ENCODE measurements at regions not wholly inside any gene's neighbourhood (a gene's known extent, or its start where the extent isn't known, plus 50 kb on each side); places are given as distances from the start of the nearest gene placed in this dataset.

DNA sequence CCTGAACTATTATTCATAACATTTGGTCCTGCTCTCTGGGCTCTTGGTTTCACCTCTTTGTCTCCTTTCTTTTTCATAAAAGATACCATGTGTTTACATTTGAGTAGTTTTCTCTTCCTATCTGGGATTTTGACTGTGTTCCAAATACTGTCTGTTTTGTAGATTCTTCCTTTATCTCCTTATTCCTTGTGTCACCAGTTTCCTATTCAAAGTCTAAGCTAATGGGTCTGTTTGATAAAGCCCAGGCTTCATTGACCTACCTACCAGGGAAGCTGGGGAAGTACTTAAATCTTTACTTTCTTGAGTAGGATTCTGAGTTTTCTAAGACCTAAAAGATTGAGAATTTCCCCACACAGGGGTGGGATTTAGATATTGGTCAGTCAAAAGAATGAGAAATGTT lies 409.5 kb downstream of the RAPGEF2 start:
- no peaks in the 10 kb centered on the region for H3K27me3 ChIP-seq (replicated peaks; ENCODE audit: control insufficient read depth, insufficient read depth, low read length)
- intact Hi-C loops (cut with micrococcal nuclease; ENCODE audit: unreplicated experiment), result no loop called here
- peaks cover 8% of the 10 kb centered on the region for H3K27me3 Mint-ChIP-seq (ENCODE audit: insufficient read depth, unreplicated experiment)
- no peaks in the 10 kb centered on the region for H3K36me3 ChIP-seq (ENCODE audit: control insufficient read depth, insufficient read depth, low read length)
- no peaks in the 10 kb centered on the region for H3K4me1 ChIP-seq
- no peak overlapping the region for H3K27ac Mint-ChIP-seq (ENCODE audit: unreplicated experiment)
- no peaks in the 10 kb centered on the region for H3K36me3 Mint-ChIP-seq (ENCODE audit: insufficient read depth, unreplicated experiment)
- H3K4me3 ChIP-seq (ENCODE audit: low read depth, low read length), result no peak overlapping the region
- CTCF ChIA-PET, result no interaction called here
- H3K9me3 Mint-ChIP-seq (ENCODE audit: unreplicated experiment), result no peaks in the 10 kb centered on the region
- H3K4me3 Mint-ChIP-seq (ENCODE audit: unreplicated experiment), result no peak overlapping the region
- no peaks in the 10 kb centered on the region for H3K4me1 Mint-ChIP-seq (ENCODE audit: low read depth, unreplicated experiment)
- DNase-seq, result no peak
- H3K9me3 ChIP-seq, result no peaks in the 10 kb centered on the region
- TF ChIP-seq, protein P1, sequence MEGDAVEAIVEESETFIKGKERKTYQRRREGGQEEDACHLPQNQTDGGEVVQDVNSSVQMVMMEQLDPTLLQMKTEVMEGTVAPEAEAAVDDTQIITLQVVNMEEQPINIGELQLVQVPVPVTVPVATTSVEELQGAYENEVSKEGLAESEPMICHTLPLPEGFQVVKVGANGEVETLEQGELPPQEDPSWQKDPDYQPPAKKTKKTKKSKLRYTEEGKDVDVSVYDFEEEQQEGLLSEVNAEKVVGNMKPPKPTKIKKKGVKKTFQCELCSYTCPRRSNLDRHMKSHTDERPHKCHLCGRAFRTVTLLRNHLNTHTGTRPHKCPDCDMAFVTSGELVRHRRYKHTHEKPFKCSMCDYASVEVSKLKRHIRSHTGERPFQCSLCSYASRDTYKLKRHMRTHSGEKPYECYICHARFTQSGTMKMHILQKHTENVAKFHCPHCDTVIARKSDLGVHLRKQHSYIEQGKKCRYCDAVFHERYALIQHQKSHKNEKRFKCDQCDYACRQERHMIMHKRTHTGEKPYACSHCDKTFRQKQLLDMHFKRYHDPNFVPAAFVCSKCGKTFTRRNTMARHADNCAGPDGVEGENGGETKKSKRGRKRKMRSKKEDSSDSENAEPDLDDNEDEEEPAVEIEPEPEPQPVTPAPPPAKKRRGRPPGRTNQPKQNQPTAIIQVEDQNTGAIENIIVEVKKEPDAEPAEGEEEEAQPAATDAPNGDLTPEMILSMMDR (IDR thresholded peaks at IDR 0.05; ENCODE audit: insufficient read depth in 1 of 2, low read depth in 1 of 2, low read length in 1 of 2, severe bottlenecking in 1 of 2, unreplicated experiment in 1 of 2), result no peak
- no TSS peak for BruUV-seq (replicated peaks)
- POLR2A ChIA-PET, result no interaction called here

DNA sequence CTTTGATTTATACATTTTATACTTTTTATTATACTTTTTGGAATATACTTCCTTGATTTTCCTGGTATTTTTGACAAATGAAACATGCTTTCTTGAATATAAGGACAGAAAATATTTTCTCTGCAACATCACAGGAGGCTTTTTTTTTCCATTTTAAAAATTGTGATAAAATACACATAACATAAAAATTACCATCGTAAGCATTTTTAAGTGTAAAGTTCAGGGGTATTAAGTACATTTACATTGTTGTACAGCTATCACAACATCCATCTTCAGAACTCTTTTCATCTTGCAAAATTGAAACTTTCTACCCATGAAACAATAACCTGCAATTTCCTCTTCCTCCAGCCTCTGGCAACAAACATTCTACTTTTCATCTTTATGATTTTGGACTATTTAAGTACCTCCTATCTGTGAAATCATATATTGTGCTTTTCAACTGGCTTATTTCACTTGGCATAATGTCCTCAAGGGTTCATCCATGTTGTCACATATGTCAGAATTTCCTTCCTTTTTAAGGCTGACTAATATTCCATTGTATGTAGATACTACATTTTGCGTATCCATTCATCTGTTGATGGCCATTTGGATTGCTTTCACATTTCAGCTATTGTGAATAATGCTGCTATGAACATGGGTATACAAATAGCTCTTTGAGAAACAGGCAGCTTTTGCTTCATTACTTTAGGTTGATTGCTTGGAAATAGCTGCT lies 412.6 kb downstream of the RAPGEF2 start:
- H3K4me3 ChIP-seq (ENCODE audit: low read depth, low read length), result no peak overlapping the region
- ChIA-PET CTCF (no interaction called here), POLR2A (no interaction called here)
- no peaks in the 10 kb centered on the region for H3K36me3 ChIP-seq (ENCODE audit: control insufficient read depth, insufficient read depth, low read length)
- BruUV-seq (replicated peaks), result no TSS peak
- H3K27me3 ChIP-seq (replicated peaks; ENCODE audit: control insufficient read depth, insufficient read depth, low read length), result no peaks in the 10 kb centered on the region
- Mint-ChIP-seq H3K4me3 (ENCODE audit: unreplicated experiment) (no peak overlapping the region), H3K27ac (ENCODE audit: unreplicated experiment) (no peak overlapping the region), H3K4me1 (ENCODE audit: low read depth, unreplicated experiment) (no peaks in the 10 kb centered on the region), H3K9me3 (ENCODE audit: unreplicated experiment) (no peaks in the 10 kb centered on the region), H3K36me3 (ENCODE audit: insufficient read depth, unreplicated experiment) (no peaks in the 10 kb centered on the region), H3K27me3 (ENCODE audit: insufficient read depth, unreplicated experiment) (peaks cover 4% of the 10 kb centered on the region)
- no peaks in the 10 kb centered on the region for H3K4me1 ChIP-seq
- intact Hi-C loops (cut with micrococcal nuclease; ENCODE audit: unreplicated experiment), result no loop called here
- H3K9me3 ChIP-seq, result no peaks in the 10 kb centered on the region
- no peak for DNase-seq
- TF ChIP-seq, protein P1 (IDR thresholded peaks at IDR 0.05; ENCODE audit: insufficient read depth in 1 of 2, low read depth in 1 of 2, low read length in 1 of 2, severe bottlenecking in 1 of 2, unreplicated experiment in 1 of 2), result no peak

- Mint-ChIP-seq H3K36me3 (ENCODE audit: insufficient read depth, unreplicated experiment) (no peaks in the 10 kb centered on the region), H3K27me3 (ENCODE audit: insufficient read depth, unreplicated experiment) (peaks cover 4% of the 10 kb centered on the region), H3K27ac (ENCODE audit: unreplicated experiment) (no peak overlapping the region), H3K4me3 (ENCODE audit: unreplicated experiment) (no peak overlapping the region), H3K4me1 (ENCODE audit: low read depth, unreplicated experiment) (no peaks in the 10 kb centered on the region), H3K9me3 (ENCODE audit: unreplicated experiment) (no peaks in the 10 kb centered on the region)
- POLR2A ChIA-PET, result no interaction called here
- intact Hi-C loops (cut with micrococcal nuclease; ENCODE audit: unreplicated experiment), result no loop called here
- H3K4me3 ChIP-seq (ENCODE audit: low read depth, low read length), result no peak overlapping the region
- H3K36me3 ChIP-seq (ENCODE audit: control insufficient read depth, insufficient read depth, low read length), result no peaks in the 10 kb centered on the region
- H3K27me3 ChIP-seq (replicated peaks; ENCODE audit: control insufficient read depth, insufficient read depth, low read length), result no peaks in the 10 kb centered on the region
- no TSS peak for BruUV-seq (replicated peaks)
- no peaks in the 10 kb centered on the region for H3K4me1 ChIP-seq
- TF ChIP-seq, protein P1 (IDR thresholded peaks at IDR 0.05; ENCODE audit: insufficient read depth in 1 of 2, low read depth in 1 of 2, low read length in 1 of 2, severe bottlenecking in 1 of 2, unreplicated experiment in 1 of 2), result no peak
- no peaks in the 10 kb centered on the region for H3K9me3 ChIP-seq
- CTCF ChIA-PET, result no interaction called here
- DNase-seq, result no peak
These were observed 413.8 kb downstream of the RAPGEF2 start for GRCh38 chr4:159516556-159517140.

Data from Caco-2 (cell line).